Thoracic aorta (tissue), 2 donors: ENCODE measurements at regions not wholly inside any gene's neighbourhood (a gene's known extent, or its start where the extent isn't known, plus 50 kb on each side); places are given as distances from the start of the nearest gene placed in this dataset.

Source experiments
- ATAC-seq: fragments of 150-250 bp; one replicate; pipeline ENCODE4 v1.8.0; 2017; ENCODE audit warnings: low read depth; ENCODE audit not compliant: insufficient number of reproducible peaks, low FRiP score
- DNase-seq: peaks from one replicate; pipeline ENCODE4 v3.0.0-alpha.2; 2020; ENCODE audit warnings: low spot score
- H3K27ac ChIP-seq, 2 donors: fragments of 200-600 bp; sonication (generic); 1 replicate in 1 of 2; 2 replicates in 1 of 2; pipeline ENCODE4 v1.5.1; 2016; ENCODE audit warnings: mild to moderate bottlenecking in 2 of 2, moderate library complexity in 2 of 2
- H3K27me3 ChIP-seq: fragments of 200-600 bp; sonication (generic); replicated peaks from 2 replicates; pipeline ENCODE4 v1.6.0; 2016; ENCODE audit warnings: mild to moderate bottlenecking; ENCODE audit not compliant: insufficient read depth
- H3K36me3 ChIP-seq: fragments of 200-600 bp; sonication (generic); one replicate; pipeline ENCODE4 v1.5.1; 2016
- H3K4me1 ChIP-seq, 2 donors: fragments of 200-600 bp; sonication (generic); 1 replicate in 1 of 2; 2 replicates in 1 of 2; pipeline versions ENCODE4 v1.5.1 to v1.6.0; 2016; ENCODE audit warnings: low read depth in 2 of 2, mild to moderate bottlenecking in 1 of 2; ENCODE audit not compliant: control insufficient read depth in 1 of 2
- H3K4me3 ChIP-seq: fragments of 200-600 bp; sonication (generic); 2 replicates; pipeline ENCODE4 v1.5.1; 2016; ENCODE audit warnings: mild to moderate bottlenecking
- H3K9me3 ChIP-seq: fragments of 200-600 bp; sonication (generic); 2 replicates; pipeline ENCODE4 v1.5.1; 2016
- CTCF ChIP-seq: fragments of 200-600 bp; sonication (generic); IDR thresholded peaks from one replicate; pipeline ENCODE4 v1.5.1; 2019; ENCODE audit warnings: antibody characterized with exemption

- no peak overlapping the region for H3K27ac ChIP-seq
- no peak for ATAC-seq
Measured at GRCh38 chr7:118699222-118699621, 474.7 kb downstream of the ANKRD7 start.

GRCh38 chr7:118708741-118709140, 484.2 kb downstream of the ANKRD7 start:
- ATAC-seq: no peak

More at GRCh38 chr7:118699222-118699621, 474.7 kb downstream of the ANKRD7 start:
- DNase-seq: no peak
- Histone ChIP-seq H3K4me3 (no peak overlapping the region), H3K9me3 (no peaks in the 10 kb centered on the region), H3K27me3 (no peaks in the 10 kb centered on the region), H3K36me3 (no peaks in the 10 kb centered on the region), H3K4me1 (no peaks in the 10 kb centered on the region)
- TF ChIP-seq CTCF: no peak

GRCh38 chr7:118711688-118712087, 487.2 kb downstream of the ANKRD7 start:
- TF ChIP-seq CTCF: no peak
- H3K4me3 ChIP-seq: no peak overlapping the region
- DNase-seq (no peak), ATAC-seq (no peak)
- H3K9me3 ChIP-seq: no peaks in the 10 kb centered on the region
- H3K4me1 ChIP-seq: no peaks in the 10 kb centered on the region
- no peaks in the 10 kb centered on the region for H3K36me3 ChIP-seq
- no peak overlapping the region for H3K27ac ChIP-seq
- H3K27me3 ChIP-seq: no peaks in the 10 kb centered on the region

More at GRCh38 chr7:118708741-118709140, 484.2 kb downstream of the ANKRD7 start:
- TF ChIP-seq CTCF: no peak
- Histone ChIP-seq H3K4me3 (no peak overlapping the region), H3K27me3 (no peaks in the 10 kb centered on the region), H3K4me1 (no peaks in the 10 kb centered on the region), H3K27ac (no peak overlapping the region), H3K36me3 (no peaks in the 10 kb centered on the region), H3K9me3 (no peaks in the 10 kb centered on the region)
- no peak for DNase-seq

- H3K4me1 ChIP-seq: no peaks in the 10 kb centered on the region
- H3K27me3 ChIP-seq: no peaks in the 10 kb centered on the region
- DNase-seq (no peak), ATAC-seq (no peak)
- no peak for TF ChIP-seq CTCF
- H3K27ac ChIP-seq: no peak overlapping the region
- no peak overlapping the region for H3K4me3 ChIP-seq
- no peaks in the 10 kb centered on the region for H3K9me3 ChIP-seq
- no peaks in the 10 kb centered on the region for H3K36me3 ChIP-seq
Measured at GRCh38 chr7:118713039-118713438, 488.5 kb downstream of the ANKRD7 start.

GRCh38 chr7:118720632-118721031, 496.1 kb downstream of the ANKRD7 start:
- no peak for ATAC-seq
- H3K36me3 ChIP-seq: no peaks in the 10 kb centered on the region
- no peak for TF ChIP-seq CTCF

More at GRCh38 chr7:118720632-118721031, 496.1 kb downstream of the ANKRD7 start:
- no peak overlapping the region for H3K27ac ChIP-seq
- no peak overlapping the region for H3K4me3 ChIP-seq
- no peak for DNase-seq
- no peaks in the 10 kb centered on the region for H3K27me3 ChIP-seq
- H3K9me3 ChIP-seq: no peaks in the 10 kb centered on the region
- no peaks in the 10 kb centered on the region for H3K4me1 ChIP-seq
